ENCODE measurements at regions not wholly inside any gene's neighbourhood (a gene's known extent, or its start where the extent isn't known, plus 50 kb on each side); places are given as distances from the start of the nearest gene placed in this dataset.

- TF ChIP-seq ZNF274 (IDR thresholded peaks at IDR 0.05; ENCODE audit: low read depth, low read length) (no peak), SUZ12 (IDR thresholded peaks at IDR 0.05; ENCODE audit: extremely low read depth, insufficient read depth, insufficient read length) (no peak)
Measured at GRCh38 chr9:12290166-12290869, 402.9 kb upstream of the TYRP1 start.
